Natural killer cell (primary cell): ENCODE measurements at regions not wholly inside any gene's neighbourhood (a gene's known extent, or its start where the extent isn't known, plus 50 kb on each side); places are given as distances from the start of the nearest gene placed in this dataset.

ENCODE experiments used
- ATAC-seq, 3 donors: fragments of 150-1000 bp in 2 of 3; fragments of 200-7000 bp in 1 of 3; cut with Tn5 transposase; 1 replicate in 1 of 3; 2 replicates in 2 of 3; pipeline ENCODE4 v1.10.0; 2021; ENCODE audit warnings: mild to moderate bottlenecking in 2 of 3, moderate library complexity in 2 of 3
- DNase-seq, 2 donors: peaks; one replicate each; pipeline versions ENCODE4 v3.0.0 to v3.0.0-alpha.2; 2013 to 2021; ENCODE audit warnings: mixed read lengths in 1 of 2
- H3K27ac ChIP-seq: one replicate; pipeline ENCODE4 v1.5.1; 2013; ENCODE audit warnings: mild to moderate bottlenecking, low read length
- H3K27me3 ChIP-seq: one replicate; pipeline ENCODE4 v1.6.1; 2013; ENCODE audit warnings: low read length; ENCODE audit not compliant: control insufficient read depth, insufficient read depth
- H3K36me3 ChIP-seq: one replicate; pipeline ENCODE4 v1.6.1; 2013; ENCODE audit warnings: low read length; ENCODE audit not compliant: control insufficient read depth, insufficient read depth
- H3K4me1 ChIP-seq: one replicate; pipeline ENCODE4 v1.6.1; 2013; ENCODE audit warnings: low read length; ENCODE audit not compliant: control insufficient read depth, insufficient read depth
- H3K4me3 ChIP-seq: one replicate; pipeline ENCODE4 v1.5.1; 2013; ENCODE audit warnings: low read length
- H3K9me3 ChIP-seq: one replicate; pipeline ENCODE4 v1.6.1; 2013; ENCODE audit warnings: low read length; ENCODE audit not compliant: control insufficient read depth, insufficient read depth
- H3K27ac Mint-ChIP-seq, 2 donors: one replicate each; pipeline ENCODE4 v1.8.0; 2022; ENCODE audit warnings: mild to moderate bottlenecking in 2 of 2, mixed read lengths in 2 of 2, moderate library complexity in 1 of 2
- H3K27me3 Mint-ChIP-seq, 2 donors: one replicate each; pipeline ENCODE4 v1.8.0; 2022; ENCODE audit warnings: low read depth in 2 of 2, mixed read lengths in 2 of 2
- H3K36me3 Mint-ChIP-seq: one replicate; pipeline ENCODE4 v1.8.0; 2022; ENCODE audit warnings: mixed read lengths
- H3K4me1 Mint-ChIP-seq, 2 donors: one replicate each; pipeline ENCODE4 v1.8.0; 2022; ENCODE audit warnings: mixed read lengths in 2 of 2
- H3K4me3 Mint-ChIP-seq: one replicate; pipeline ENCODE4 v1.8.0; 2022; ENCODE audit warnings: mild to moderate bottlenecking, moderate library complexity, mixed read lengths
- H3K9me3 Mint-ChIP-seq, 2 donors: one replicate each; pipeline ENCODE4 v1.8.0; 2022; ENCODE audit warnings: mixed read lengths in 2 of 2
- WGBS: methylation state at CpG from one replicate; pipeline ENCODE4 v1.1.7; 2013; ENCODE audit warnings: missing lambda C conversion rate; ENCODE audit not compliant: insufficient coverage; 5-methylcytosine and 5-hydroxymethylcytosine counted together
- intact Hi-C: fragments of 100-400 bp; cut with micrococcal nuclease; formaldehyde crosslinking; loops from one replicate; pipeline ENCODE4 v1.14.2; 2022
- TF ChIP-seq, protein P1 (sequence below): fragments of 200-600 bp; IDR thresholded peaks from one replicate; pipeline ENCODE4 v1.8.0; 2022; ENCODE audit warnings: antibody characterized with exemption

- Histone ChIP-seq H3K4me3 (no peak overlapping the region), H3K27ac (no peak overlapping the region), H3K36me3 (no peaks in the 10 kb centered on the region), H3K4me1 (no peaks in the 10 kb centered on the region), H3K9me3 (no peaks in the 10 kb centered on the region), H3K27me3 (no peaks in the 10 kb centered on the region)
- intact Hi-C loops = no loop called here
- 80% methylated on average over 1 of the region's 1 CpG for WGBS
- ATAC-seq (no peak), DNase-seq (no peak)
- Mint-ChIP-seq H3K27ac (no peak overlapping the region), H3K4me3 (no peak overlapping the region), H3K9me3 (peaks cover 2 to 4% of the 10 kb centered on the region in 2 donors), H3K36me3 (no peaks in the 10 kb centered on the region), H3K27me3 (no peaks in the 10 kb centered on the region), H3K4me1 (no peaks in the 10 kb centered on the region)
- TF ChIP-seq, protein P1, sequence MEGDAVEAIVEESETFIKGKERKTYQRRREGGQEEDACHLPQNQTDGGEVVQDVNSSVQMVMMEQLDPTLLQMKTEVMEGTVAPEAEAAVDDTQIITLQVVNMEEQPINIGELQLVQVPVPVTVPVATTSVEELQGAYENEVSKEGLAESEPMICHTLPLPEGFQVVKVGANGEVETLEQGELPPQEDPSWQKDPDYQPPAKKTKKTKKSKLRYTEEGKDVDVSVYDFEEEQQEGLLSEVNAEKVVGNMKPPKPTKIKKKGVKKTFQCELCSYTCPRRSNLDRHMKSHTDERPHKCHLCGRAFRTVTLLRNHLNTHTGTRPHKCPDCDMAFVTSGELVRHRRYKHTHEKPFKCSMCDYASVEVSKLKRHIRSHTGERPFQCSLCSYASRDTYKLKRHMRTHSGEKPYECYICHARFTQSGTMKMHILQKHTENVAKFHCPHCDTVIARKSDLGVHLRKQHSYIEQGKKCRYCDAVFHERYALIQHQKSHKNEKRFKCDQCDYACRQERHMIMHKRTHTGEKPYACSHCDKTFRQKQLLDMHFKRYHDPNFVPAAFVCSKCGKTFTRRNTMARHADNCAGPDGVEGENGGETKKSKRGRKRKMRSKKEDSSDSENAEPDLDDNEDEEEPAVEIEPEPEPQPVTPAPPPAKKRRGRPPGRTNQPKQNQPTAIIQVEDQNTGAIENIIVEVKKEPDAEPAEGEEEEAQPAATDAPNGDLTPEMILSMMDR = no peak
These were observed 264.8 kb upstream of the ZC3H12C start for GRCh38 chr11:109828387-109828786.

- DNase-seq (no peak), ATAC-seq (no peak)
- TF ChIP-seq, protein P1 = no peak
- Histone ChIP-seq H3K4me3 (no peak overlapping the region), H3K9me3 (no peaks in the 10 kb centered on the region), H3K27me3 (peaks cover 2% of the 10 kb centered on the region), H3K27ac (no peak overlapping the region), H3K36me3 (no peaks in the 10 kb centered on the region), H3K4me1 (no peaks in the 10 kb centered on the region)
- intact Hi-C loops = no loop called here
- Mint-ChIP-seq H3K4me1 (no peaks in the 10 kb centered on the region), H3K27me3 (peaks cover 0 to 3% of the 10 kb centered on the region in 2 donors), H3K4me3 (no peak overlapping the region), H3K36me3 (no peaks in the 10 kb centered on the region), H3K27ac (no peak overlapping the region), H3K9me3 (peaks cover 8 to 9% of the 10 kb centered on the region in 2 donors)
- WGBS = 83% methylated on average over 4 of the region's 4 CpGs
These were observed 255.2 kb upstream of the ZC3H12C start for GRCh38 chr11:109838026-109838425.

GRCh38 chr11:109845437-109845836 is 247.8 kb upstream of the ZC3H12C start:
- ATAC-seq (no peak), DNase-seq (no peak)
- Histone ChIP-seq H3K27ac (no peak overlapping the region), H3K27me3 (peaks cover 2% of the 10 kb centered on the region), H3K36me3 (no peaks in the 10 kb centered on the region), H3K4me3 (no peak overlapping the region), H3K9me3 (no peaks in the 10 kb centered on the region), H3K4me1 (no peaks in the 10 kb centered on the region)
- no peak overlapping the region for H3K4me3 Mint-ChIP-seq
- intact Hi-C loops = no loop called here
- peaks cover 9% of the 10 kb centered on the region in 2 donors for H3K9me3 Mint-ChIP-seq
- TF ChIP-seq, protein P1 = no peak
- no peaks in the 10 kb centered on the region for H3K4me1 Mint-ChIP-seq
- no peaks in the 10 kb centered on the region for H3K36me3 Mint-ChIP-seq
- 93% methylated on average over 1 of the region's 1 CpG for WGBS
- no peak overlapping the region for H3K27ac Mint-ChIP-seq
- peaks cover 0 to 5% of the 10 kb centered on the region in 2 donors for H3K27me3 Mint-ChIP-seq

DNA sequence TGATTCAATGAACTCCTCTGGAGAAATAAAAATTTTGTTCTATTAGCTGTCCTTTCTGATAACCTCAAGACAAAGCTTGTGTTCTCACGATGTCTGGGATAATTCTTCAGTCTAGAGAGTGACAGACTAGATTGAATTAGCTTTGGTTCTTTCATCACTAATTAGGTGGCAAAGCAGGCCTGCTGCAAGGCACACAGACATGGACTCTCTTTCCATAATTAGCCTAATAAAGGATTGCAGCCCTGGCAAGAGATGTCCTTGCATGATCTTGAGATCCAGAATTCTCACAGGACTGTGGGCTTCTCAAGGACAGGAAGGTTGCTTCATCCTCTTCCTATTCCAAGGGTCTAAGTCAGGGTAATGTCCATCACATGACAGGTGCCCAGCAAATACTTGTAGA is 245.6 kb upstream of the ZC3H12C start:
- Histone ChIP-seq H3K4me1 (no peaks in the 10 kb centered on the region), H3K36me3 (no peaks in the 10 kb centered on the region), H3K27ac (no peak overlapping the region), H3K4me3 (no peak overlapping the region), H3K9me3 (no peaks in the 10 kb centered on the region), H3K27me3 (no peaks in the 10 kb centered on the region)
- 63% methylated on average over 1 of the region's 1 CpG for WGBS
- H3K9me3 Mint-ChIP-seq = peaks cover 0 to 3% of the 10 kb centered on the region in 2 donors
- ATAC-seq (no peak), DNase-seq (no peak)
- intact Hi-C loops = no loop called here
- H3K36me3 Mint-ChIP-seq = no peaks in the 10 kb centered on the region
- H3K4me3 Mint-ChIP-seq = no peak overlapping the region
- no peak overlapping the region for H3K27ac Mint-ChIP-seq
- TF ChIP-seq, protein P1 = no peak
- peaks cover 0 to 2% of the 10 kb centered on the region in 2 donors for H3K27me3 Mint-ChIP-seq
- no peaks in the 10 kb centered on the region for H3K4me1 Mint-ChIP-seq
